Retinal pigment epithelial cell (primary cell): ENCODE measurements at regions not wholly inside any gene's neighbourhood (a gene's known extent, or its start where the extent isn't known, plus 50 kb on each side); places are given as distances from the start of the nearest gene placed in this dataset.

Experiments
- DNase-seq: peaks from one replicate; pipeline ENCODE4 v3.0.0-alpha.2; 2010; ENCODE audit warnings: low read depth
- H3K4me3 ChIP-seq: 2 replicates; pipeline ENCODE4 v1.5.1; 2011; ENCODE audit warnings: mild to moderate bottlenecking, low read length, control low read depth, moderate library complexity
- CTCF ChIP-seq: conservative IDR thresholded peaks from 2 replicates; pipeline ENCODE4 v1.5.1; 2011; ENCODE audit warnings: low read depth, low read length, control low read depth, inconsistent platforms

DNA sequence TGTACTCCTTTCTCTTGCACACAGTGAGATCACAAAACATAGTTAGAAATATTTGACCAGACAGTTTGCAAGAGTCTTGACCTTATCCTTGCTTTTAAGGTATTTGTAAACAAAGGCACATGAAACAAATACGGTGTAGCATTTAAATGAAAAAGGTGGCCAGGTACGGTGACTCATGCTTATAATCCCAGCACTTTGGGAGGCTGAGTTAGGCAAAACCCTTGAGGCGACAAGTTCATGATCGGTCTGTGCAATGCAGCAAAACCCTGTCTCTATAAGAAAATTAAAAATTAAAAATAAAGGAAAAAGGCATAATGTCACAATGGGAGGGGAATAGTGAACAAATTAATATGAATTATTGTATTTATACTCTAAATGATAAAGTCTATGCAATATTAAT, 109.5 kb upstream of the PIK3C3 start:
- no peak for TF ChIP-seq CTCF
- no peak overlapping the region for H3K4me3 ChIP-seq
- DNase-seq, result no peak

DNA sequence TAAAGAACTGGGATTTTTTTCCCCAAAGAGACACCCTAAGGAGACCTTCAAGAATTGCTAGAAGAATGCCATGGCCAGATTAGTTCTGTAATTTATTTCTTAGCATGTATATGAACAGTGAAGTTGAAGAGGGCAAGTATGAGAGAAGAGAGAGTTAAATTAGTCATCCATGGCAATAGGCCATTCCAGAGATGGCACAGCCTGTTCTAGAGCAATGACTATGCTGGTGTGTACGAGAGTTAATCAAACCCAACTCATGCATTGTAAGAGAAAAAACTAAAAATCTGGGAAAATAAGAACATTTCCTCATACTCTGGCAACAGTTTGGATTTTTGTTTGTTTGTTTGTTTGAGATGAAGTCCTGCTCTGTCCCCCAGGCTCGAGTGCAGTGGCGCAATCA, 112.1 kb upstream of the PIK3C3 start:
- no peak overlapping the region for H3K4me3 ChIP-seq
- no peak for DNase-seq
- no peak for TF ChIP-seq CTCF

- no peak for DNase-seq
- no peak overlapping the region for H3K4me3 ChIP-seq
- no peak for TF ChIP-seq CTCF
Measured at GRCh38 chr18:41829647-41830516, 125.2 kb upstream of the PIK3C3 start.

GRCh38 chr18:41828137-41828536, 126.9 kb upstream of the PIK3C3 start:
- no peak for TF ChIP-seq CTCF
- no peak overlapping the region for H3K4me3 ChIP-seq
- no peak for DNase-seq

- no peak for TF ChIP-seq CTCF
- H3K4me3 ChIP-seq, result no peak overlapping the region
- DNase-seq, result no peak
Measured at GRCh38 chr18:41820784-41821183, 134.2 kb upstream of the PIK3C3 start.

- no peak overlapping the region for H3K4me3 ChIP-seq
- TF ChIP-seq CTCF, result no peak
- DNase-seq, result no peak
Measured at GRCh38 chr18:41818381-41819355, 136.4 kb upstream of the PIK3C3 start.
